Mucosa of stomach (tissue), 1 donor: ENCODE measurements at regions not wholly inside any gene's neighbourhood (a gene's known extent, or its start where the extent isn't known, plus 50 kb on each side); places are given as distances from the start of the nearest gene placed in this dataset.

Experiments used
- H3K27me3 ChIP-seq: one replicate; pipeline ENCODE4 v1.7.0; 2013; ENCODE audit warnings: mild to moderate bottlenecking, low read length; ENCODE audit not compliant: control insufficient read depth, insufficient read depth
- H3K36me3 ChIP-seq: one replicate; pipeline ENCODE4 v1.7.0; 2013; ENCODE audit warnings: low read length; ENCODE audit not compliant: control insufficient read depth, insufficient read depth
- H3K4me1 ChIP-seq: one replicate; pipeline ENCODE4 v1.7.0; 2013; ENCODE audit warnings: mild to moderate bottlenecking, low read length; ENCODE audit not compliant: control insufficient read depth, insufficient read depth
- H3K4me3 ChIP-seq: one replicate; pipeline ENCODE4 v1.7.0; 2013; ENCODE audit warnings: low read length
- H3K9ac ChIP-seq: one replicate; pipeline ENCODE4 v1.7.0; 2013; ENCODE audit warnings: mild to moderate bottlenecking, low read length, moderate library complexity
- H3K9me3 ChIP-seq: one replicate; pipeline ENCODE4 v1.7.0; 2013; ENCODE audit warnings: mild to moderate bottlenecking, low read length, moderate library complexity; ENCODE audit not compliant: control insufficient read depth
- donor health status: Pancreatic carcinoma.

GRCh38 chr2:121866789-121867188 is 111.3 kb downstream of the TSN start:
- H3K36me3 ChIP-seq = no peaks in the 10 kb centered on the region
- no peak overlapping the region for H3K4me3 ChIP-seq
- H3K27me3 ChIP-seq = no peaks in the 10 kb centered on the region
- H3K4me1 ChIP-seq = no peaks in the 10 kb centered on the region
- no peaks in the 10 kb centered on the region for H3K9me3 ChIP-seq
- no peak overlapping the region for H3K9ac ChIP-seq

- H3K4me1 ChIP-seq = no peaks in the 10 kb centered on the region
- H3K9ac ChIP-seq = no peak overlapping the region
- H3K27me3 ChIP-seq = no peaks in the 10 kb centered on the region
- H3K9me3 ChIP-seq = no peaks in the 10 kb centered on the region
- no peak overlapping the region for H3K4me3 ChIP-seq
- no peaks in the 10 kb centered on the region for H3K36me3 ChIP-seq
Observed at GRCh38 chr2:121868652-121869051, 113.2 kb downstream of the TSN start.

GRCh38 chr2:121869363-121869762 is 113.9 kb downstream of the TSN start:
- no peaks in the 10 kb centered on the region for H3K27me3 ChIP-seq
- H3K9ac ChIP-seq = no peak overlapping the region
- no peaks in the 10 kb centered on the region for H3K4me1 ChIP-seq
- H3K9me3 ChIP-seq = no peaks in the 10 kb centered on the region
- H3K4me3 ChIP-seq = no peak overlapping the region
- H3K36me3 ChIP-seq = no peaks in the 10 kb centered on the region

- Histone ChIP-seq H3K36me3 (no peaks in the 10 kb centered on the region), H3K9ac (no peak overlapping the region), H3K27me3 (no peaks in the 10 kb centered on the region), H3K4me3 (no peak overlapping the region), H3K9me3 (no peaks in the 10 kb centered on the region), H3K4me1 (no peaks in the 10 kb centered on the region)
Observed at GRCh38 chr2:121869873-121870272, 114.4 kb downstream of the TSN start.

- Histone ChIP-seq H3K4me1 (no peaks in the 10 kb centered on the region), H3K27me3 (no peaks in the 10 kb centered on the region), H3K9ac (no peak overlapping the region), H3K36me3 (no peaks in the 10 kb centered on the region), H3K9me3 (no peaks in the 10 kb centered on the region), H3K4me3 (no peak overlapping the region)
Observed at GRCh38 chr2:121872651-121873050, 117.2 kb downstream of the TSN start.

GRCh38 chr2:121873864-121874263 is 118.4 kb downstream of the TSN start:
- Histone ChIP-seq H3K36me3 (no peaks in the 10 kb centered on the region), H3K4me1 (no peaks in the 10 kb centered on the region), H3K9ac (no peak overlapping the region), H3K4me3 (no peak overlapping the region), H3K9me3 (no peaks in the 10 kb centered on the region), H3K27me3 (no peaks in the 10 kb centered on the region)

GRCh38 chr2:121875585-121876185 is 120.2 kb downstream of the TSN start:
- no peaks in the 10 kb centered on the region for H3K9me3 ChIP-seq
- H3K4me3 ChIP-seq = no peak overlapping the region
- no peak overlapping the region for H3K9ac ChIP-seq
- H3K4me1 ChIP-seq = no peaks in the 10 kb centered on the region
- H3K27me3 ChIP-seq = no peaks in the 10 kb centered on the region
- no peaks in the 10 kb centered on the region for H3K36me3 ChIP-seq

- Histone ChIP-seq H3K4me3 (no peak overlapping the region), H3K36me3 (no peaks in the 10 kb centered on the region), H3K4me1 (no peaks in the 10 kb centered on the region), H3K9me3 (no peaks in the 10 kb centered on the region), H3K9ac (no peak overlapping the region), H3K27me3 (no peaks in the 10 kb centered on the region)
Observed at GRCh38 chr2:121877366-121877765, 121.9 kb downstream of the TSN start.

GRCh38 chr2:121880283-121880682 is 124.8 kb downstream of the TSN start:
- H3K36me3 ChIP-seq = no peaks in the 10 kb centered on the region
- no peaks in the 10 kb centered on the region for H3K9me3 ChIP-seq
- H3K4me3 ChIP-seq = no peak overlapping the region
- no peaks in the 10 kb centered on the region for H3K27me3 ChIP-seq
- no peaks in the 10 kb centered on the region for H3K4me1 ChIP-seq
- no peak overlapping the region for H3K9ac ChIP-seq

GRCh38 chr2:121881038-121881437 is 125.6 kb downstream of the TSN start:
- Histone ChIP-seq H3K9ac (no peak overlapping the region), H3K27me3 (no peaks in the 10 kb centered on the region), H3K36me3 (no peaks in the 10 kb centered on the region), H3K4me3 (no peak overlapping the region), H3K4me1 (no peaks in the 10 kb centered on the region), H3K9me3 (no peaks in the 10 kb centered on the region)

GRCh38 chr2:121881950-121882349 is 126.5 kb downstream of the TSN start:
- H3K9ac ChIP-seq = no peak overlapping the region
- no peaks in the 10 kb centered on the region for H3K36me3 ChIP-seq
- no peaks in the 10 kb centered on the region for H3K4me1 ChIP-seq
- H3K4me3 ChIP-seq = no peak overlapping the region
- no peaks in the 10 kb centered on the region for H3K9me3 ChIP-seq
- H3K27me3 ChIP-seq = no peaks in the 10 kb centered on the region

GRCh38 chr2:121884078-121884477 is 128.6 kb downstream of the TSN start:
- Histone ChIP-seq H3K9me3 (no peaks in the 10 kb centered on the region), H3K4me3 (no peak overlapping the region), H3K27me3 (no peaks in the 10 kb centered on the region)

GRCh38 chr2:121884511-121884921 is 129.1 kb downstream of the TSN start:
- H3K9me3 ChIP-seq = no peaks in the 10 kb centered on the region
- H3K9ac ChIP-seq = no peak overlapping the region
- H3K4me1 ChIP-seq = no peaks in the 10 kb centered on the region
- no peak overlapping the region for H3K4me3 ChIP-seq
- H3K36me3 ChIP-seq = no peaks in the 10 kb centered on the region
- no peaks in the 10 kb centered on the region for H3K27me3 ChIP-seq

More at GRCh38 chr2:121884078-121884477, 128.6 kb downstream of the TSN start:
- Histone ChIP-seq H3K9ac (no peak overlapping the region), H3K4me1 (no peaks in the 10 kb centered on the region), H3K36me3 (no peaks in the 10 kb centered on the region)
